CD4-positive, CD25-positive, alpha-beta regulatory T cell (primary cell): ENCODE measurements at regions not wholly inside any gene's neighbourhood (a gene's known extent, or its start where the extent isn't known, plus 50 kb on each side); places are given as distances from the start of the nearest gene placed in this dataset.

Source experiments
- ATAC-seq, 2 donors: fragments of 150-1000 bp; cut with Tn5 transposase; one replicate each; pipeline ENCODE4 v1.10.0; 2021; ENCODE audit warnings: low read depth in 2 of 2, moderate number of reproducible peaks in 2 of 2, moderate library complexity in 1 of 2
- DNase-seq, 3 donors: peaks; one replicate each; pipeline versions ENCODE4 v3.0.0 to v3.0.0-alpha.2; 2012 to 2022; ENCODE audit warnings: mixed read lengths in 1 of 3
- H3K27ac ChIP-seq: one replicate; pipeline ENCODE4 v1.7.0; 2013; ENCODE audit warnings: mild to moderate bottlenecking, low read length; ENCODE audit not compliant: insufficient read depth, poor library complexity, severe bottlenecking
- H3K27me3 ChIP-seq: one replicate; pipeline ENCODE4 v1.7.0; 2013; ENCODE audit warnings: low read length; ENCODE audit not compliant: control insufficient read depth, insufficient read depth
- H3K36me3 ChIP-seq: one replicate; pipeline ENCODE4 v1.7.0; 2013; ENCODE audit warnings: mild to moderate bottlenecking, low read length, moderate library complexity; ENCODE audit not compliant: control insufficient read depth, insufficient read depth
- H3K4me1 ChIP-seq: 2 replicates; pipeline ENCODE4 v1.7.0; 2013; ENCODE audit warnings: mild to moderate bottlenecking, low read length; ENCODE audit not compliant: insufficient read depth, control insufficient read depth, poor library complexity, severe bottlenecking
- H3K4me3 ChIP-seq: one replicate; pipeline ENCODE4 v1.7.0; 2013; ENCODE audit warnings: low read depth, mild to moderate bottlenecking, low read length, moderate library complexity
- H3K9me3 ChIP-seq, 2 experiments: 1 replicate in 1 of 2; 2 replicates in 1 of 2; pipeline ENCODE4 v1.7.0; 2013; ENCODE audit warnings: low read length in 2 of 2, mild to moderate bottlenecking in 1 of 2, moderate library complexity in 1 of 2; ENCODE audit not compliant: control insufficient read depth in 2 of 2
- H3K27ac Mint-ChIP-seq, 3 donors: one replicate each; pipeline ENCODE4 v1.8.0; 2020 to 2022; ENCODE audit warnings: mild to moderate bottlenecking in 3 of 3, mixed read lengths in 3 of 3, moderate library complexity in 2 of 3
- H3K27me3 Mint-ChIP-seq: one replicate; pipeline ENCODE4 v1.8.0; 2022; ENCODE audit warnings: mild to moderate bottlenecking, mixed read lengths
- H3K36me3 Mint-ChIP-seq: one replicate; pipeline ENCODE4 v1.8.0; 2020; ENCODE audit warnings: mixed read lengths
- H3K4me1 Mint-ChIP-seq, 4 donors: one replicate each; pipeline ENCODE4 v1.8.0; 2020 to 2022; ENCODE audit warnings: mixed read lengths in 4 of 4, mild to moderate bottlenecking in 1 of 4
- H3K4me3 Mint-ChIP-seq, 4 donors: one replicate each; pipeline ENCODE4 v1.8.0; 2020 to 2022; ENCODE audit warnings: mild to moderate bottlenecking in 4 of 4, mixed read lengths in 4 of 4, moderate library complexity in 3 of 4
- H3K9me3 Mint-ChIP-seq, 7 donors: one replicate each; pipeline ENCODE4 v1.8.0; 2020 to 2022; ENCODE audit warnings: mixed read lengths in 7 of 7, mild to moderate bottlenecking in 3 of 7, moderate library complexity in 2 of 7

DNA sequence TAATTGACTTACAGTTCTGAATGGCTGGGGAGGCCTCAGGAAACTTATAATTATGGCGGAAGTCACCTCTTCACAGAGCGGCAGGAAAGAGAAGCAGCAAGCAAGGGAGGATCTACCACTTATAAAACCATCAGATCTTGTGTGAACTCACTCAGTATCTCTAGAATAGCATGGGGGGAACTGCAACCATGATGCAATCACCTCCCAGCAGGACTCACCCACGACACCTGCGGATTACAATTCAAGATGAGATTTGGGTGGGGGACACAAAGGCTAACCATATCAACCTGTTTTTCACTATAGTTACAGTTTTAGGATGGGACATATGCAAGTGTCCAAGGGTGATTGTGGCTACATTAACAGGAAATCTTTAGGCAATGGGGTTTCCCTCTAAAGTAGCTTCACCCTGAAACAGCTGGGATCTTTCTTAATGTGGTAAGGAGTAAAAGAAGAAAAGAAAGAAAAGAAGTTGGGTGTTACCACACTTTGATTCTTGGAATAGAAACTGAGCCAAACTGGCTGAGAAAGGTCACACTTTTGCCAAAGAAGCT lies 453.8 kb downstream of the OTOL1 start:
- no peaks in the 10 kb centered on the region for H3K27me3 ChIP-seq
- no peak overlapping the region for H3K4me3 Mint-ChIP-seq
- DNase-seq (no peak), ATAC-seq (no peak)
- H3K36me3 Mint-ChIP-seq: no peaks in the 10 kb centered on the region
- no peak overlapping the region for H3K27ac Mint-ChIP-seq
- peaks cover 0 to 19% (median 6%) of the 10 kb centered on the region in 7 donors for H3K9me3 Mint-ChIP-seq
- H3K9me3 ChIP-seq: no peaks in the 10 kb centered on the region
- H3K27ac ChIP-seq: no peak overlapping the region
- H3K4me1 ChIP-seq: no peaks in the 10 kb centered on the region
- peaks cover under 1% of the 10 kb centered on the region for H3K27me3 Mint-ChIP-seq
- H3K36me3 ChIP-seq: no peaks in the 10 kb centered on the region
- no peak overlapping the region for H3K4me3 ChIP-seq
- H3K4me1 Mint-ChIP-seq: no peaks in the 10 kb centered on the region

DNA sequence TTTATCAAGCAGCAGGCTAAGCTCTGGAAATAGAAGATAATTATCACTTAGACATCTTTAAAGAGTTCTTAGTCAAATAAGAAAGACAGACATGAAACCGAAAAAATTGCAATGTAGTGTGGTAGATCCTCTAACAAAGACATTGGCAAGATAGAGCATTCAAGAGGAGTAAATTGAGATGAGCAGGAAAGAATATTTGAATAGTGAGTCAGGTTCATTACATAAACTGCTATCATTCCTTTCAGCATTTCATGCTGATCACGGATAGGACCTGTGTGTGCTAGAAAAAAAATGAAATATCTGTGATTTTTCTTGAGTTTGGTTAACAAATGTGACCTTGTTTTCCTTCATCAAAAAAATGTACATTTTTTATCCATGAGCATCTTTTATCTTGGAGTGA lies 460.9 kb downstream of the OTOL1 start:
- Mint-ChIP-seq H3K9me3 (peaks cover 3 to 11% (median 5%) of the 10 kb centered on the region in 7 donors), H3K27me3 (no peaks in the 10 kb centered on the region), H3K27ac (no peak overlapping the region), H3K4me3 (no peak overlapping the region), H3K4me1 (no peaks in the 10 kb centered on the region), H3K36me3 (no peaks in the 10 kb centered on the region)
- Histone ChIP-seq H3K4me1 (no peaks in the 10 kb centered on the region), H3K4me3 (no peak overlapping the region), H3K27ac (no peak overlapping the region), H3K36me3 (no peaks in the 10 kb centered on the region), H3K27me3 (no peaks in the 10 kb centered on the region), H3K9me3 (peaks cover 4% of the 10 kb centered on the region in 2 experiments)
- ATAC-seq (no peak), DNase-seq (no peak)

DNA sequence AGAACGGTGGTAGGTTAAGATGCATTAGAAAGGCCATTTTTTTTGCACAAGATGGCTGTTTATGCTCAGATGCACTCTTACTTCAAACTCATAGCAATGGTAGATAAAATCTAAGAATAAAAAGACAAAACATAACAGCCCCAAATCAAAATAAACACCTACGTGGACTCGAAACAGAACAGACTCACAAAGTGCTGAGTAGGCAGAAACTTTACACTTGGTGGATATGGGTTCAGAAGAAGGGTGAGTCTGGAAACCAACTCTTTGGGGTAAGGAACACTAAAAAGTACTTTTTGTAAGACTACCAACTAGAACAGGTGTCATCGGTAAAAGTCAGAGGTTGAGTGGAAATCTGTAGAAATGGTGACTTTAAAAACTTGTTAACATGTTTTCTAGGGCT lies 468.2 kb downstream of the OTOL1 start:
- Mint-ChIP-seq H3K4me3 (no peak overlapping the region), H3K27me3 (no peaks in the 10 kb centered on the region), H3K9me3 (peaks cover 5 to 15% (median 7%) of the 10 kb centered on the region in 7 donors), H3K4me1 (no peaks in the 10 kb centered on the region), H3K27ac (no peak overlapping the region), H3K36me3 (no peaks in the 10 kb centered on the region)
- no peaks in the 10 kb centered on the region for H3K4me1 ChIP-seq
- DNase-seq (no peak), ATAC-seq (no peak)
- no peak overlapping the region for H3K4me3 ChIP-seq
- no peak overlapping the region for H3K27ac ChIP-seq
- H3K27me3 ChIP-seq: no peaks in the 10 kb centered on the region
- peaks cover 0 to under 1% of the 10 kb centered on the region in 2 experiments for H3K9me3 ChIP-seq
- H3K36me3 ChIP-seq: no peaks in the 10 kb centered on the region

DNA sequence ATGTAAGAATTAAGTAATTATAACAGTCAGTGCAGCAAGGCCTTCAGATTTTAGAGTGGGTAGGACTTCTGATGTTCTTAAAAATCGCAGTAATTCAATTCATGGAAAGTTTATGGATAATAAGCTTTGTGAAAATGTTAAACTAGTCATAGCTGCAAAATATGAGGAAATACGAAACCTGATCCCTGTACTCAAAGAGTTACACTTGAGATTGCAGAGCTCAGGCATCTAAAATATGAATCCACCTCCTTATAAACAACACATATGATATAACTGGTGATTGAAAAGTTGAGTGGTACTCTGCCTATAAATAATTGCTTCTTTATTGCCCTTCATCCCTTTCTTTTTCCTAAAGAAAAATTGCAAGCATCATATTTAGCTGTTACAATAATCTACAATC lies 473.3 kb downstream of the OTOL1 start:
- Mint-ChIP-seq H3K9me3 (peaks cover under 1 to 7% (median 3%) of the 10 kb centered on the region in 7 donors), H3K27me3 (no peaks in the 10 kb centered on the region), H3K36me3 (no peaks in the 10 kb centered on the region), H3K4me1 (no peaks in the 10 kb centered on the region), H3K27ac (no peak overlapping the region), H3K4me3 (no peak overlapping the region)
- H3K36me3 ChIP-seq: no peaks in the 10 kb centered on the region
- DNase-seq (no peak), ATAC-seq (no peak)
- no peak overlapping the region for H3K4me3 ChIP-seq
- no peaks in the 10 kb centered on the region for H3K4me1 ChIP-seq
- H3K9me3 ChIP-seq: no peaks in the 10 kb centered on the region
- H3K27ac ChIP-seq: no peak overlapping the region
- H3K27me3 ChIP-seq: no peaks in the 10 kb centered on the region

DNA sequence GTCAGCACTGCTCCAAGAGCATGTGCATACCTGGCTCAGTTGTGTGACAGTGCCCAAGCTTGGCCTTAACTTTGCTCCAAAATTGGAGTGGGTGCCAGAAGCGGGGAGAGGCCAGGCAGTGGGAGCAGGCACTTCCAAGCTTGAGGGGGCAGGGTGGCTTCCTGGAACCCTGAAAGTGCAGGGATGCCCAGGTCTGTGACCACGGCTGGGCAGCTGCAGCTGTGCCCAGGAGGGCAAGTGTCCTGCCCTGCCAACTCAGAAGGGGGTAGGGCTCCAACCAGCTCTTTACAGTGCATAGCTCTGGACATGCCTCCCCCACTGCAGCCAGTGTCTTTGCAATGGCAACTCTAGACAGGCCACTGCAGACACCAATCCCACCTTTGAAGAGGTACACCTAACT lies 478.6 kb downstream of the OTOL1 start:
- no peaks in the 10 kb centered on the region for H3K36me3 ChIP-seq
- H3K4me1 Mint-ChIP-seq: no peaks in the 10 kb centered on the region
- H3K27me3 ChIP-seq: no peaks in the 10 kb centered on the region
- H3K4me3 Mint-ChIP-seq: no peak overlapping the region
- no peaks in the 10 kb centered on the region for H3K36me3 Mint-ChIP-seq
- DNase-seq (no peak), ATAC-seq (no peak)
- H3K4me1 ChIP-seq: no peaks in the 10 kb centered on the region
- no peaks in the 10 kb centered on the region for H3K27me3 Mint-ChIP-seq
- H3K27ac Mint-ChIP-seq: no peak overlapping the region
- no peak overlapping the region for H3K4me3 ChIP-seq
- no peak overlapping the region for H3K27ac ChIP-seq
- H3K9me3 ChIP-seq: no peaks in the 10 kb centered on the region
- H3K9me3 Mint-ChIP-seq: peaks cover 0 to 7% (median 2%) of the 10 kb centered on the region in 7 donors

DNA sequence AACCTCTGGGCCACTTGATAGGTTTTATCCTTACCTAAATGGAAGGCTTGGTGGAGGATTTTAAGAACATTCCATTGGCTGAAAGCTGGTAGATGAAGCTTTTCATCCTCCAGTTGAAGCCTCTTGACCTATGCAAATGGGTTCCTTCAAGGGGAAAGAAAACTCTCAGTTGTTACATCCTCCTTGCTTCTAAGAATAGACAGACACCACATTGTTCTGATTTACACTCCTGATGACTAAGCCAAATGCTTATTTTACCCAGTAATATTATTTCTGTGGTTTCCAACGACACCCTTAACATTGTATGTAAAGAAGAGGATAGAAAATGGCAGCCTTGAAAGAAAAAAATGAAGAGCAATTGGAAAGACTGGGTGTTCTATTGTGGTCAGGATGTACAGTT lies 480.5 kb downstream of the OTOL1 start:
- no peak overlapping the region for H3K27ac Mint-ChIP-seq
- ATAC-seq: no peak
- no peaks in the 10 kb centered on the region for H3K4me1 ChIP-seq
- H3K4me3 ChIP-seq: no peak overlapping the region
- no peak overlapping the region for H3K27ac ChIP-seq
- H3K27me3 Mint-ChIP-seq: no peaks in the 10 kb centered on the region
- H3K27me3 ChIP-seq: no peaks in the 10 kb centered on the region
- DNase-seq: no peak
- H3K9me3 Mint-ChIP-seq: peaks cover 0 to 4% (median 1%) of the 10 kb centered on the region in 7 donors
- no peak overlapping the region for H3K4me3 Mint-ChIP-seq
- H3K36me3 ChIP-seq: no peaks in the 10 kb centered on the region
- H3K4me1 Mint-ChIP-seq: no peaks in the 10 kb centered on the region
- no peaks in the 10 kb centered on the region for H3K36me3 Mint-ChIP-seq
- no peaks in the 10 kb centered on the region for H3K9me3 ChIP-seq

- Histone ChIP-seq H3K27me3 (no peaks in the 10 kb centered on the region), H3K4me3 (no peak overlapping the region), H3K9me3 (no peaks in the 10 kb centered on the region), H3K36me3 (no peaks in the 10 kb centered on the region), H3K27ac (no peak overlapping the region), H3K4me1 (no peaks in the 10 kb centered on the region)
- Mint-ChIP-seq H3K27ac (no peak overlapping the region), H3K4me3 (no peak overlapping the region), H3K36me3 (no peaks in the 10 kb centered on the region), H3K4me1 (no peaks in the 10 kb centered on the region), H3K9me3 (peaks cover 0 to 5% (median 2%) of the 10 kb centered on the region in 7 donors), H3K27me3 (no peaks in the 10 kb centered on the region)
- DNase-seq: no peak
- no peak for ATAC-seq
Measured at GRCh38 chr3:161977850-161978249, 481.2 kb downstream of the OTOL1 start.

- H3K4me3 ChIP-seq: no peak overlapping the region
Measured at GRCh38 chr3:161987933-161988332, 491.3 kb downstream of the OTOL1 start.

More at GRCh38 chr3:161987933-161988332, 491.3 kb downstream of the OTOL1 start:
- Mint-ChIP-seq H3K4me1 (no peaks in the 10 kb centered on the region), H3K27ac (no peak overlapping the region), H3K4me3 (no peak overlapping the region), H3K27me3 (no peaks in the 10 kb centered on the region), H3K36me3 (no peaks in the 10 kb centered on the region), H3K9me3 (peaks cover 0 to 10% (median 4%) of the 10 kb centered on the region in 7 donors)
- ATAC-seq (no peak), DNase-seq (no peak)
- Histone ChIP-seq H3K36me3 (no peaks in the 10 kb centered on the region), H3K27me3 (no peaks in the 10 kb centered on the region), H3K27ac (no peak overlapping the region), H3K9me3 (no peaks in the 10 kb centered on the region), H3K4me1 (no peaks in the 10 kb centered on the region)
